GOT3 (cell line): ENCODE measurements at regions not wholly inside any gene's neighbourhood (a gene's known extent, or its start where the extent isn't known, plus 50 kb on each side); places are given as distances from the start of the nearest gene placed in this dataset.

ENCODE experiments used
- DNase-seq: peaks from one replicate; lab custom pipeline; 2025; ENCODE audit warnings: mixed read lengths; lab: John Stamatoyannopoulos, UW

GRCh38 chr10:90602862-90603610 lies 254.8 kb downstream of the HTR7 start:
- no peak for DNase-seq

GRCh38 chr10:90604636-90605035 lies 253.2 kb downstream of the HTR7 start:
- no peak for DNase-seq

- no peak for DNase-seq
Measured at GRCh38 chr10:90605506-90605905, 252.3 kb downstream of the HTR7 start.

- DNase-seq, result no peak
Measured at GRCh38 chr10:90612276-90612675, 245.6 kb downstream of the HTR7 start.

GRCh38 chr10:90614631-90615030 lies 243.2 kb downstream of the HTR7 start:
- no peak for DNase-seq

GRCh38 chr10:90621577-90621976 lies 236.3 kb downstream of the HTR7 start:
- DNase-seq, result no peak

GRCh38 chr10:90635111-90635765 lies 222.6 kb downstream of the HTR7 start:
- DNase-seq, result no peak

- no peak for DNase-seq
Measured at GRCh38 chr10:90640756-90641155, 217.1 kb downstream of the HTR7 start.

GRCh38 chr10:90641731-90642130 lies 216.1 kb downstream of the HTR7 start:
- no peak for DNase-seq

- DNase-seq, result no peak
Measured at GRCh38 chr10:90642136-90642535, 215.7 kb downstream of the HTR7 start.

GRCh38 chr10:90642650-90643049 lies 215.2 kb downstream of the HTR7 start:
- DNase-seq, result no peak

GRCh38 chr10:90644165-90644564 lies 213.7 kb downstream of the HTR7 start:
- no peak for DNase-seq

- DNase-seq, result no peak
Measured at GRCh38 chr10:90650858-90651257, 207.0 kb downstream of the HTR7 start.

- no peak for DNase-seq
Measured at GRCh38 chr10:90652519-90652918, 205.3 kb downstream of the HTR7 start.

- DNase-seq, result no peak
Measured at GRCh38 chr10:90658791-90659190, 199.0 kb downstream of the HTR7 start.

GRCh38 chr10:90665905-90666662 lies 191.8 kb downstream of the HTR7 start:
- no peak for DNase-seq

- DNase-seq, result no peak
Measured at GRCh38 chr10:90674461-90674860, 183.4 kb downstream of the HTR7 start.

GRCh38 chr10:90674928-90675327 lies 182.9 kb downstream of the HTR7 start:
- DNase-seq, result no peak

- no peak for DNase-seq
Measured at GRCh38 chr10:90675621-90676020, 182.2 kb downstream of the HTR7 start.
